GM10248 (cell line): ENCODE measurements at regions not wholly inside any gene's neighbourhood (a gene's known extent, or its start where the extent isn't known, plus 50 kb on each side); places are given as distances from the start of the nearest gene placed in this dataset.

Experiments
- CTCF ChIA-PET: fragments of 300-600 bp; sonication (Branson Sonifier 250); formaldehyde crosslinking; extraction: SDS; loops from one replicate; lab custom pipeline; 2021; ENCODE audit warnings: antibody characterized with exemption; lab: Yijun Ruan, JAX
- POLR2A ChIA-PET: fragments of 350-650 bp; sonication (Branson Sonifier 250); formaldehyde crosslinking; extraction: SDS; loops from one replicate; lab custom pipeline; 2020; ENCODE audit warnings: antibody characterized with exemption; lab: Yijun Ruan, JAX
- DNase-seq: peaks from one replicate; pipeline ENCODE4 v3.0.0; 2012; ENCODE audit errors: extremely low spot score
- TF ChIP-seq, protein P1 (sequence below): IDR thresholded peaks from 2 replicates; pipeline ENCODE4 v1.5.1; 2012; ENCODE audit warnings: mild to moderate bottlenecking, low read depth; ENCODE audit errors: extremely low read depth, missing control alignments, control extremely low read depth

DNA sequence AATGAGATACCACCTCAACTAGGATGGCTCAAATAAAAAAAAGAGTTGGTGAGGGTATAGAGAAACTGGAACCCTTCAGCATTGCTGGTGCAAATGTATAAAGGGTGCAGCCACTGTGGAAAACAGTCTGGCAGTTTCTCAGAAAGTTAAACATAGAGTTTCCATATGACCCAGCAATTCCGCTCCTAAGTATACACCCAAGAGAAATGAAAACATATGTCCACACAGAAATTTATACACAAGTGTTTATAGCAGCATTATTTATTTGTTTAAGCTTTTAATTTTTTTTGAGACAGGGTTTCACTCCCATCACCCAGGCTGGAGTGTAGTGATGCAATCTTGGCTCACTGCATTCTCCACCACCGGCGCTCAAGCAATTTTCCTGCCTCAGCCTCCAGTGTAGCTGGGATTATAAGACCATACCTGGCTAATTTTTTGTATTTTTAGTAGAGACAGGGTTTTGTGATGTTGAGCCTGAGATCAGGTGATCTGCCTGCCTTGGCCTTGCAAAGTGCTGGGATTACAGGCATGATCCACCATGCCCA is 118.2 kb upstream of the KIF5B start:
- CTCF ChIA-PET = interaction anchor here (0.6 to 1.1 kb wide), 2 partner anchors 17 to 397 kb away, joined by 3 to 4 read pairs; no protein-coding TSS in a partner anchor
- TF ChIP-seq, protein P1, sequence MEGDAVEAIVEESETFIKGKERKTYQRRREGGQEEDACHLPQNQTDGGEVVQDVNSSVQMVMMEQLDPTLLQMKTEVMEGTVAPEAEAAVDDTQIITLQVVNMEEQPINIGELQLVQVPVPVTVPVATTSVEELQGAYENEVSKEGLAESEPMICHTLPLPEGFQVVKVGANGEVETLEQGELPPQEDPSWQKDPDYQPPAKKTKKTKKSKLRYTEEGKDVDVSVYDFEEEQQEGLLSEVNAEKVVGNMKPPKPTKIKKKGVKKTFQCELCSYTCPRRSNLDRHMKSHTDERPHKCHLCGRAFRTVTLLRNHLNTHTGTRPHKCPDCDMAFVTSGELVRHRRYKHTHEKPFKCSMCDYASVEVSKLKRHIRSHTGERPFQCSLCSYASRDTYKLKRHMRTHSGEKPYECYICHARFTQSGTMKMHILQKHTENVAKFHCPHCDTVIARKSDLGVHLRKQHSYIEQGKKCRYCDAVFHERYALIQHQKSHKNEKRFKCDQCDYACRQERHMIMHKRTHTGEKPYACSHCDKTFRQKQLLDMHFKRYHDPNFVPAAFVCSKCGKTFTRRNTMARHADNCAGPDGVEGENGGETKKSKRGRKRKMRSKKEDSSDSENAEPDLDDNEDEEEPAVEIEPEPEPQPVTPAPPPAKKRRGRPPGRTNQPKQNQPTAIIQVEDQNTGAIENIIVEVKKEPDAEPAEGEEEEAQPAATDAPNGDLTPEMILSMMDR = no peak
- no peak for DNase-seq
- POLR2A ChIA-PET = interaction anchor here (0.6 kb wide), 1 partner anchor 244 kb away, joined by 5 read pairs; no protein-coding TSS in a partner anchor

DNA sequence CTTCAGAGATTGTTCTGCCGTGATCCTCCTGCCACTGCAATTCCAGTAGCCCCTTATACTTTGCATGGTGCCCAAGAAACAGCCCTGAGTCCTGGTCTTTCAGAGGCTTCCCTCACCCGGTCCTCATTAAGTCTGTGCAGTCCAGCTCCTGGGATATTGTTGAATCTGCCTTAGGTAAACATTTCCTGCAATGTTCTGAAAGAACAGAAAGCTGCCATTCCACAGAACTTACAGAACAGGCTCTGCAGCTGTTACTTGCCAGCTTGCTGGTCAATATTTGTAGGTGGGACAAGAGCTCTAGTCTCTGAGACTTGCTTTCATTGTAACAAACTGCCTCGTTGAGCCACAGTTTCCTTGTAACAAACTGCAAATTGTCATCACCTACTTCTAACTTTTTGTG is 115.0 kb upstream of the KIF5B start:
- TF ChIP-seq, protein P1 = no peak
- DNase-seq = no peak
- ChIA-PET POLR2A (no interaction called here), CTCF (interaction anchor here (1.4 kb wide), 1 partner anchor 216 kb away, joined by 3 read pairs; no protein-coding TSS in a partner anchor)

DNA sequence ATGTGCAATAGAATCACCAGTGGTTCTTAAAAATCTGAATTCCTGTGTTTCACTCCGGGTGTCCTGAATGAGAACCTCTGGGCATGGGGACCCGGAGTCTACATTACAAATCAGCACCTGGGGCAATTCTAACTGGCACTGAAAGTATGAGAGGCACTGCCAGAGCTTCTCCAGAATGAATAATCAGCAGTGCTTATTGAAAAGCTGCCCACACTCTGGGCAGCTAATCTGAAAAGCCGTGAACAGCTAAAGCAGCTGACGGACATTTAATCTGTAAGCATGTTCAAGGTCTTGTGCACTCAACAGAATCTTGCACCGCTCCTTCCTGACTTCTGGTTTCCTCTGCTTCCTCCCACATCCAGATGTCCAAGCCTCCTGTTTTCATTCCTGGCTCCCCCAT is 113.3 kb upstream of the KIF5B start:
- DNase-seq = no peak
- TF ChIP-seq, protein P1 = no peak
- ChIA-PET POLR2A (no interaction called here), CTCF (interaction anchor here (1.3 to 1.4 kb wide), 2 partner anchors 27 to 308 kb away, joined by 3 to 5 read pairs; no protein-coding TSS in a partner anchor)

- TF ChIP-seq, protein P1 = no peak
- ChIA-PET CTCF (interaction anchor here (0.8 to 2.1 kb wide), 4 partner anchors 18 to 841 kb away, joined by 4 to 7 read pairs (median 4); no protein-coding TSS in a partner anchor), POLR2A (no interaction called here)
Measured at GRCh38 chr10:32167450-32167849, 111.2 kb upstream of the KIF5B start.

GRCh38 chr10:32166365-32166764 is 110.1 kb upstream of the KIF5B start:
- POLR2A ChIA-PET = no interaction called here

More at GRCh38 chr10:32167450-32167849, 111.2 kb upstream of the KIF5B start:
- no peak for DNase-seq

DNA sequence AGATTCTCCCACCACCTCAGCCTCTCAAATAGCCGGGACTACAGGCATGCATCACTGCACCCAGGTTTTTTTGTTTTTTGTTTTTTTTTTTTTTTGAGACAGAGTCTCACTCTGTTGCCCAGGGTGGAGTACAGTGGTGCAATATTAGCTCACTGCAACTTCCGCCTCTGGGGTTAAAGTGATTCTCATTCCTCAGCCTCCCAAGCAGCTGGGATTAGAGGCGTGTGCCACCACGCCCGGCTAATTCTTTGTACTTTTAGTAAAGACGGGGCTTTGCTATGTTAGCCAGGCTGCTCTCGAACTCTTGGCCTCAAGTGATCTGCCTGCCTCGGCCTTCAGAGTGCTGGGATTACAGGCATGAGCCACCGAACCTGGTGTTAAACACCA is 107.5 kb upstream of the KIF5B start:
- POLR2A ChIA-PET = no interaction called here
- TF ChIP-seq, protein P1 = no peak
- no peak for DNase-seq
- CTCF ChIA-PET = no interaction called here

More at GRCh38 chr10:32166365-32166764, 110.1 kb upstream of the KIF5B start:
- DNase-seq = no peak
- TF ChIP-seq, protein P1 = no peak
- CTCF ChIA-PET = interaction anchor here (1.4 to 2.1 kb wide), 4 partner anchors 17 to 842 kb away, joined by 3 to 7 read pairs (median 4); no protein-coding TSS in a partner anchor
